Astrocyte of the spinal cord (primary cell): ENCODE measurements at regions not wholly inside any gene's neighbourhood (a gene's known extent, or its start where the extent isn't known, plus 50 kb on each side); places are given as distances from the start of the nearest gene placed in this dataset.

ENCODE experiments used
- DNase-seq: peaks from one replicate; pipeline ENCODE4 v3.0.0; 2011; ENCODE audit warnings: low read depth, low spot score
- H3K4me3 ChIP-seq: 2 replicates; pipeline ENCODE4 v1.5.1; 2011; ENCODE audit warnings: low read depth, mild to moderate bottlenecking, low read length, moderate library complexity
- CTCF ChIP-seq: IDR thresholded peaks from 2 replicates; pipeline ENCODE4 v1.5.1; 2012; ENCODE audit warnings: low read depth, mild to moderate bottlenecking, low read length, inconsistent platforms
- in situ Hi-C: cut with HindIII; loops from 2 replicates; pipeline ENCODE4 v1.10.0; 2017; ENCODE audit warnings: low sequenced_read_pairs

- H3K4me3 ChIP-seq = no peak overlapping the region
- no peak for DNase-seq
- no peak for TF ChIP-seq CTCF
- in situ Hi-C loops = no loop called here
Measured at GRCh38 chr2:2523461-2524347, 192.6 kb upstream of the MYT1L start.

GRCh38 chr2:2520401-2520811, 189.3 kb upstream of the MYT1L start:
- DNase-seq = no peak
- in situ Hi-C loops = no loop called here
- no peak overlapping the region for H3K4me3 ChIP-seq
- TF ChIP-seq CTCF = no peak

GRCh38 chr2:2519381-2519780, 188.3 kb upstream of the MYT1L start:
- in situ Hi-C loops = no loop called here
- TF ChIP-seq CTCF = no peak
- DNase-seq = no peak
- no peak overlapping the region for H3K4me3 ChIP-seq

GRCh38 chr2:2517399-2517798, 186.3 kb upstream of the MYT1L start:
- DNase-seq = no peak
- TF ChIP-seq CTCF = no peak
- no peak overlapping the region for H3K4me3 ChIP-seq
- in situ Hi-C loops = no loop called here

- in situ Hi-C loops = no loop called here
- TF ChIP-seq CTCF = no peak
- no peak for DNase-seq
- H3K4me3 ChIP-seq = no peak overlapping the region
Measured at GRCh38 chr2:2516386-2516785, 185.3 kb upstream of the MYT1L start.

GRCh38 chr2:2512931-2513330, 181.9 kb upstream of the MYT1L start:
- in situ Hi-C loops = no loop called here
- DNase-seq = no peak
- H3K4me3 ChIP-seq = no peak overlapping the region
- no peak for TF ChIP-seq CTCF
